Heart right ventricle (tissue), 16 donors: ENCODE measurements at regions not wholly inside any gene's neighbourhood (a gene's known extent, or its start where the extent isn't known, plus 50 kb on each side); places are given as distances from the start of the nearest gene placed in this dataset.

Experiments used
- ATAC-seq, 8 donors: fragments of 200-7000 bp; cut with Tn5 transposase; one replicate each; pipeline ENCODE4 v1.9.1; 2020; ENCODE audit warnings: mild to moderate bottlenecking in 8 of 8, moderate library complexity in 8 of 8, moderate number of reproducible peaks in 1 of 8
- DNase-seq, 2 donors: peaks; one replicate each; pipeline ENCODE4 v3.0.0-alpha.2; 2020
- H3K27ac ChIP-seq, 10 donors: fragments of 200-600 bp; sonication (generic) in 2 of 10; one replicate each; pipeline versions ENCODE4 v1.5.0 to v1.8.0; 2020 to 2022; ENCODE audit warnings: mild to moderate bottlenecking in 3 of 10
- H3K27me3 ChIP-seq, 7 donors: fragments of 200-600 bp; one replicate each; pipeline ENCODE4 v1.8.0; 2021 to 2022; ENCODE audit warnings: mild to moderate bottlenecking in 2 of 7
- H3K36me3 ChIP-seq, 9 donors: fragments of 200-600 bp; sonication (generic) in 1 of 9; one replicate each; pipeline versions ENCODE4 v1.5.0 to v1.8.0; 2020 to 2022; ENCODE audit warnings: mild to moderate bottlenecking in 2 of 9
- H3K4me1 ChIP-seq, 9 donors: fragments of 200-600 bp; sonication (generic) in 1 of 9; one replicate each; pipeline versions ENCODE4 v1.5.0 to v1.8.0; 2020 to 2022; ENCODE audit warnings: mild to moderate bottlenecking in 4 of 9
- H3K4me3 ChIP-seq, 10 donors: fragments of 200-600 bp; sonication (generic) in 2 of 10; one replicate each; pipeline versions ENCODE4 v1.5.0 to v1.8.0; 2020 to 2022; ENCODE audit warnings: mild to moderate bottlenecking in 7 of 10, moderate library complexity in 2 of 10
- H3K9me3 ChIP-seq, 11 donors: fragments of 200-600 bp in 10 of 11; sonication (generic) in 2 of 11; one replicate each; pipeline versions ENCODE4 v1.5.0 to v1.8.0; 2013 to 2022; ENCODE audit warnings: mild to moderate bottlenecking in 2 of 11, control low read depth in 1 of 11, moderate library complexity in 1 of 11
- CTCF ChIP-seq, 9 donors: fragments of 200-600 bp; sonication (generic) in 2 of 9; IDR thresholded peaks; one replicate each; pipeline versions ENCODE4 v1.5.0 to v1.8.0; 2021 to 2022; ENCODE audit warnings: antibody characterized with exemption in 9 of 9, mild to moderate bottlenecking in 5 of 9, moderate library complexity in 1 of 9
- WGBS, 2 donors: extraction: QIAGEN DNeasy Blood & Tissue Kit; methylation state at CpG; one replicate each; pipeline ENCODE4 v1.1.7; 2013; ENCODE audit warnings: inconsistent platforms in 1 of 2; 5-methylcytosine and 5-hydroxymethylcytosine counted together
- intact Hi-C, 10 donors: fragments of 100-400 bp; cut with DNase I; formaldehyde crosslinking; loops; one replicate each; pipeline versions ENCODE4 v1.11.1 to v1.14.2; 2022
- donor health status: Arrhythmogenic right ventricular cardiomyopathy.
- donor health status: ischemic (EF 13 %, LVEDD 7.1; RV severe dilation, severe dysfunction).
- donor health status: healthy with polysubstance abuse.
- donor health status: DM: no; HTN: yes; CAD: no.
- donor health status: DM: no; HTN: no; CAD: no.
- donor health status: ischemic (EF 25% LVEDD 6.9; RV normal size, moderate dysfunction).
- donor health status: ischemic (EF 25% LVEDD 5.7; RV mildly dilated, moderate dysfunction).
- donor health status: healthy.
- donor health status: DM: yes; HTN: yes; CAD: no.
- donor health status: Ischemic cardiomyopathy.
- donor health status: ischemic (EF 35%, LVEDD 5.7; RV mildly dilated, moderate dysfunction).
- donor health status: nonischemic (EF 11% LVEDD 7.7; RV severe dilation, severe dysfunction).
- donor health status: DM: yes; HTN: yes; CAD: no.
- donor health status: PGD.
- donor health status: ischemic (EF 29% LVEDD 5.4; RV normal size, mild dysfunction).
- donor health status: nonischemic (EF 23%, LVEDD 6.1; RV moderate dilation, normal function).

DNA sequence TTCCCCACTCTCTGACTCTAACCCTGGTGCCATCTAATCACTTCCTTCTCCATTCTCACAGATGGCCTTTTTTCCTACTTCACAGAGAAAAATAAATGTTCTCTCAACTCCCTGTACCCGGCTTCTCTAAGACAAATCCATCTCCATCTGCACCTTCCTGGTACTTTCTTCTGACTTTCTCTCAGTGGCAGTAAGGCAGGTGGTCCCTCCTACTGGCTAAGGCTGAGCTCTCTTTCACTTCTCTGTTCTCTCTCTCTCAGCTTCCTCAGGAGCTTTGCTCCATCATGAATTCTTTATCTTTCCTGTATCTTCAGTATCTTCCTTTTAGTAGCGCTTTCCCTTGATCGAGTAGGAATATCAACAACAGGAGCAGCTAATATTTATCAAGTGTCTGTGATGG lies 421.6 kb downstream of the TMEM135 start:
- no peak overlapping the region for H3K27ac ChIP-seq
- ATAC-seq (no peak), DNase-seq (no peak)
- WGBS, 2 donors = 86 to 90% methylated on average over 3 of the region's 3 CpGs
- peaks cover 0 to under 1% (median 0%) of the 10 kb centered on the region in 9 donors for H3K4me1 ChIP-seq
- H3K27me3 ChIP-seq = no peaks in the 10 kb centered on the region
- TF ChIP-seq CTCF (IDR thresholded peaks at IDR 0.05) = no peak
- H3K36me3 ChIP-seq = no peaks in the 10 kb centered on the region
- no peak overlapping the region for H3K4me3 ChIP-seq
- peaks cover 0 to 5% (median 0%) of the 10 kb centered on the region in 11 donors for H3K9me3 ChIP-seq
- intact Hi-C loops = no loop called here

GRCh38 chr11:87456499-87456898 lies 418.8 kb downstream of the TMEM135 start:
- 95 to 96% methylated on average over 1 of the region's 1 CpG for WGBS, 2 donors
- ATAC-seq = no peak

GRCh38 chr11:87455180-87455579 lies 417.4 kb downstream of the TMEM135 start:
- no peak for TF ChIP-seq CTCF (IDR thresholded peaks at IDR 0.05)
- DNase-seq (no peak), ATAC-seq (no peak)
- Histone ChIP-seq H3K4me3 (no peak overlapping the region), H3K36me3 (no peaks in the 10 kb centered on the region), H3K4me1 (peaks cover 0 to 6% (median 0%) of the 10 kb centered on the region in 9 donors), H3K27ac (no peak overlapping the region), H3K9me3 (peaks cover 0 to 5% (median 0%) of the 10 kb centered on the region in 11 donors), H3K27me3 (no peaks in the 10 kb centered on the region)
- WGBS, 2 donors = 94 to 95% methylated on average over 3 of the region's 3 CpGs
- intact Hi-C loops = no loop called here

More at GRCh38 chr11:87456499-87456898, 418.8 kb downstream of the TMEM135 start:
- Histone ChIP-seq H3K9me3 (peaks cover 0 to 5% (median 0%) of the 10 kb centered on the region in 11 donors), H3K4me3 (no peak overlapping the region), H3K4me1 (peaks cover 0 to 6% (median 0%) of the 10 kb centered on the region in 9 donors), H3K36me3 (no peaks in the 10 kb centered on the region), H3K27ac (no peak overlapping the region), H3K27me3 (no peaks in the 10 kb centered on the region)
- DNase-seq = no peak
- no peak for TF ChIP-seq CTCF (IDR thresholded peaks at IDR 0.05)
- intact Hi-C loops = no loop called here

- 0 to 4% methylated on average over 1 of the region's 1 CpG for WGBS, 2 donors
- Histone ChIP-seq H3K9me3 (peaks cover 0 to 5% (median 0%) of the 10 kb centered on the region in 11 donors), H3K4me3 (no peak overlapping the region), H3K27ac (no peak overlapping the region), H3K27me3 (no peaks in the 10 kb centered on the region), H3K36me3 (no peaks in the 10 kb centered on the region), H3K4me1 (peaks cover 0 to 6% (median 0%) of the 10 kb centered on the region in 9 donors)
- no peak for ATAC-seq
- no peak for TF ChIP-seq CTCF (IDR thresholded peaks at IDR 0.05)
- no peak for DNase-seq
- intact Hi-C loops = no loop called here
Measured at GRCh38 chr11:87454241-87454640, 416.5 kb downstream of the TMEM135 start.
